ENCODE measurements at regions not wholly inside any gene's neighbourhood (a gene's known extent, or its start where the extent isn't known, plus 50 kb on each side); places are given as distances from the start of the nearest gene placed in this dataset.

DNA sequence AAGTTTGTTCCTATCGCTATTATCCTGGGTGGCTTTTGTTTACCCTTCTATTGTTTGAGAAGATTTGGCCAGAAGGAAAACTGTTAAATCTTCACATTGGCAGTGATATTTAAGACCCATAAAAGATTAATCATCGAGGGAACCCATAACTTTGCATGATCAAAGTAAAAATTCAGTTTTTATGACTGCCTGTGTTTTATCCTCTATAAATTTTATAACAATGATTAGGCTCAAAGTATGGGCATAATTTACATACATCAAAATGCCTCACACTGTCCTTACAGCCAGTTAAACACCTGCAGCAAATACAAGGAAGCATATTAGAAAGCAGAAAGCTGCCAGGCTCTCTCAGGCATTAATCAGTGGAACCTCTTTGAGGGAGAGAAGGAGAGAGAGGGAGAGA lies 289.1 kb downstream of the ICOS start:
- Histone ChIP-seq H3K79me1 (ENCODE audit: insufficient read depth, low read depth, low read length, poor library complexity, severe bottlenecking) (no peaks in the 10 kb centered on the region), H3K79me2 (ENCODE audit: insufficient read depth, low read length) (no peaks in the 10 kb centered on the region), H3K23ac (ENCODE audit: insufficient read length, low read depth, low read length) (no peak overlapping the region), H2BK20ac (ENCODE audit: low read depth, low read length, poor library complexity, severe bottlenecking) (no peak overlapping the region), H3K9ac (ENCODE audit: extremely low read depth, insufficient read length, low read length) (no peak overlapping the region), H3T11ph (ENCODE audit: low read length) (no peak overlapping the region), H2AK5ac (ENCODE audit: insufficient read length, low read length) (no peak overlapping the region), H2AFZ (ENCODE audit: low read length) (no peak overlapping the region), H3K4me2 (ENCODE audit: insufficient read depth, insufficient read length, low read length) (no peak overlapping the region), H2BK15ac (ENCODE audit: low read depth, low read length) (no peak overlapping the region), H3K4me1 (ENCODE audit: insufficient read depth, low read length) (no peaks in the 10 kb centered on the region), H4K5ac (ENCODE audit: insufficient read length, low read depth, low read length) (no peak overlapping the region), H3K14ac (ENCODE audit: insufficient read depth, low read length) (no peak overlapping the region), H3K9me3 (ENCODE audit: control insufficient read depth, low read depth, low read length) (no peaks in the 10 kb centered on the region), H2BK120ac (ENCODE audit: low read depth, low read length, poor library complexity, severe bottlenecking) (no peak overlapping the region), H3K18ac (ENCODE audit: insufficient read length, low read depth, low read length) (no peak overlapping the region), H4K91ac (ENCODE audit: insufficient read length, low read depth, low read length) (no peak overlapping the region), H3K56ac (ENCODE audit: insufficient read length, low read depth, low read length) (no peak overlapping the region), H3K27me3 (ENCODE audit: insufficient read depth, low read length) (peaks cover 5% of the 10 kb centered on the region; the same call in 1 of the 2 replicates), H3K27ac (ENCODE audit: insufficient read length, low read depth, low read length) (no peak overlapping the region), H2BK5ac (ENCODE audit: insufficient read length, low read length) (no peak overlapping the region), H4K8ac (replicated peaks; ENCODE audit: insufficient read length, low read depth, low read length) (no peak overlapping the region), H3K23me2 (ENCODE audit: insufficient read length, low read depth, low read length, poor library complexity, severe bottlenecking) (no peaks in the 10 kb centered on the region), H3K4ac (ENCODE audit: low read depth, low read length) (no peak overlapping the region), H4K20me1 (ENCODE audit: control insufficient read depth, insufficient read depth, insufficient read length) (no peaks in the 10 kb centered on the region), H2BK12ac (ENCODE audit: insufficient read length, low read depth, low read length) (no peak overlapping the region)
- H3K4me3 Mint-ChIP-seq, result no peak overlapping the region
- peaks cover 70% of the 10 kb centered on the region for H3K27me3 Mint-ChIP-seq (ENCODE audit: low read depth)
- H3K36me3 Mint-ChIP-seq (ENCODE audit: insufficient read depth in 1 of 3, low read depth in 3 of 3), result no peaks in the 10 kb centered on the region
- WGBS (ENCODE audit: extremely low coverage, insufficient read length, low lambda C conversion rate), result no CpG with 5 or more reads among the region's 2 CpGs
- H3K27ac Mint-ChIP-seq, result no peak overlapping the region
- TF ChIP-seq, protein P1, sequence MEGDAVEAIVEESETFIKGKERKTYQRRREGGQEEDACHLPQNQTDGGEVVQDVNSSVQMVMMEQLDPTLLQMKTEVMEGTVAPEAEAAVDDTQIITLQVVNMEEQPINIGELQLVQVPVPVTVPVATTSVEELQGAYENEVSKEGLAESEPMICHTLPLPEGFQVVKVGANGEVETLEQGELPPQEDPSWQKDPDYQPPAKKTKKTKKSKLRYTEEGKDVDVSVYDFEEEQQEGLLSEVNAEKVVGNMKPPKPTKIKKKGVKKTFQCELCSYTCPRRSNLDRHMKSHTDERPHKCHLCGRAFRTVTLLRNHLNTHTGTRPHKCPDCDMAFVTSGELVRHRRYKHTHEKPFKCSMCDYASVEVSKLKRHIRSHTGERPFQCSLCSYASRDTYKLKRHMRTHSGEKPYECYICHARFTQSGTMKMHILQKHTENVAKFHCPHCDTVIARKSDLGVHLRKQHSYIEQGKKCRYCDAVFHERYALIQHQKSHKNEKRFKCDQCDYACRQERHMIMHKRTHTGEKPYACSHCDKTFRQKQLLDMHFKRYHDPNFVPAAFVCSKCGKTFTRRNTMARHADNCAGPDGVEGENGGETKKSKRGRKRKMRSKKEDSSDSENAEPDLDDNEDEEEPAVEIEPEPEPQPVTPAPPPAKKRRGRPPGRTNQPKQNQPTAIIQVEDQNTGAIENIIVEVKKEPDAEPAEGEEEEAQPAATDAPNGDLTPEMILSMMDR (conservative IDR thresholded peaks at IDR 0.05), result no peak
- no peak for DNase-seq
- H3K4me1 Mint-ChIP-seq, result peaks cover 13% of the 10 kb centered on the region in 2 experiments
- H3K9me3 Mint-ChIP-seq, result peaks cover 0 to 3% of the 10 kb centered on the region in 2 experiments; a peak in 1 of 5 replicates

Data from H9 (cell line).